Uterus (tissue), 3 donors: ENCODE measurements at regions not wholly inside any gene's neighbourhood (a gene's known extent, or its start where the extent isn't known, plus 50 kb on each side); places are given as distances from the start of the nearest gene placed in this dataset.

Experiments used
- DNase-seq, 2 donors: peaks; one replicate each; pipeline ENCODE4 v3.0.0-alpha.2; 2019 to 2020
- H3K27ac ChIP-seq, 2 donors: fragments of 200-600 bp; sonication (generic); 1 replicate in 1 of 2; 2 replicates in 1 of 2; pipeline ENCODE4 v1.5.1; 2016 to 2018
- H3K27me3 ChIP-seq, 2 donors: fragments of 200-600 bp; sonication (generic); one replicate each; pipeline ENCODE4 v1.5.1; 2018 to 2019; ENCODE audit warnings: control low read depth in 1 of 2
- H3K36me3 ChIP-seq, 2 donors: fragments of 200-600 bp; sonication (generic); one replicate each; pipeline ENCODE4 v1.5.1; 2019; ENCODE audit warnings: control low read depth in 1 of 2
- H3K4me1 ChIP-seq, 2 donors: fragments of 200-600 bp; sonication (generic); one replicate each; pipeline ENCODE4 v1.5.1; 2018 to 2019; ENCODE audit warnings: control low read depth in 1 of 2
- H3K4me3 ChIP-seq, 2 donors: fragments of 200-600 bp; sonication (generic); 1 replicate in 1 of 2; 2 replicates in 1 of 2; pipeline ENCODE4 v1.5.1; 2018 to 2019; ENCODE audit warnings: mild to moderate bottlenecking in 1 of 2
- H3K9me3 ChIP-seq, 2 donors: fragments of 200-600 bp; sonication (generic); one replicate each; pipeline ENCODE4 v1.5.1; 2019; ENCODE audit warnings: control low read depth in 1 of 2
- CTCF ChIP-seq, 4 experiments: fragments of 200-600 bp in 2 of 4; fragments of 450-650 bp in 2 of 4; sonication (generic) in 2 of 4; IDR thresholded peaks; one replicate each; pipeline ENCODE4 v1.5.1; 2016 to 2019; ENCODE audit warnings: antibody characterized with exemption in 4 of 4, mild to moderate bottlenecking in 2 of 4, moderate library complexity in 1 of 4
- POLR2A ChIP-seq, 2 donors: fragments of 450-650 bp; IDR thresholded peaks; one replicate each; pipeline ENCODE4 v1.6.1; 2016; ENCODE audit warnings: antibody characterized with exemption in 2 of 2, mild to moderate bottlenecking in 1 of 2, moderate library complexity in 1 of 2
- intact Hi-C: fragments of 100-400 bp; cut with DNase I; formaldehyde crosslinking; loops from one replicate; pipeline ENCODE4 v1.15.1; 2023; ENCODE audit warnings: low total_unique reads
- donor health status: DM: yes; HTN: yes; CAD: no.

GRCh38 chr1:101547357-101547756 lies 310.5 kb downstream of the S1PR1 start:
- H3K4me3 ChIP-seq: no peak overlapping the region
- DNase-seq: no peak
- no peak for TF ChIP-seq CTCF (IDR thresholded peaks at IDR 0.05)
- no peak for TF ChIP-seq POLR2A (IDR thresholded peaks at IDR 0.05)
- no peaks in the 10 kb centered on the region for H3K9me3 ChIP-seq
- no peaks in the 10 kb centered on the region for H3K27me3 ChIP-seq
- intact Hi-C loops: no loop called here
- no peak overlapping the region for H3K27ac ChIP-seq
- H3K36me3 ChIP-seq: no peaks in the 10 kb centered on the region
- no peaks in the 10 kb centered on the region for H3K4me1 ChIP-seq

- Histone ChIP-seq H3K27me3 (no peaks in the 10 kb centered on the region), H3K4me3 (no peak overlapping the region), H3K9me3 (no peaks in the 10 kb centered on the region), H3K4me1 (no peaks in the 10 kb centered on the region), H3K27ac (no peak overlapping the region), H3K36me3 (no peaks in the 10 kb centered on the region)
- no peak for DNase-seq
- intact Hi-C loops: no loop called here
- TF ChIP-seq POLR2A (IDR thresholded peaks at IDR 0.05) (no peak), CTCF (IDR thresholded peaks at IDR 0.05) (no peak)
Measured at GRCh38 chr1:101548376-101548775, 311.6 kb downstream of the S1PR1 start.

- no peaks in the 10 kb centered on the region for H3K27me3 ChIP-seq
- H3K27ac ChIP-seq: no peak overlapping the region
- H3K4me1 ChIP-seq: no peaks in the 10 kb centered on the region
- no peak for DNase-seq
- no peak for TF ChIP-seq POLR2A (IDR thresholded peaks at IDR 0.05)
- TF ChIP-seq CTCF (IDR thresholded peaks at IDR 0.05): no peak
- no peaks in the 10 kb centered on the region for H3K9me3 ChIP-seq
- intact Hi-C loops: no loop called here
- H3K4me3 ChIP-seq: no peak overlapping the region
- H3K36me3 ChIP-seq: no peaks in the 10 kb centered on the region
Measured at GRCh38 chr1:101550581-101550980, 313.8 kb downstream of the S1PR1 start.

- H3K4me3 ChIP-seq: no peak overlapping the region
- H3K27ac ChIP-seq: no peak overlapping the region
- TF ChIP-seq POLR2A (IDR thresholded peaks at IDR 0.05): no peak
- no peak for TF ChIP-seq CTCF (IDR thresholded peaks at IDR 0.05)
- peaks cover 0 to 4% of the 10 kb centered on the region in 2 donors for H3K9me3 ChIP-seq
- intact Hi-C loops: no loop called here
- no peak for DNase-seq
- no peaks in the 10 kb centered on the region for H3K36me3 ChIP-seq
- no peaks in the 10 kb centered on the region for H3K4me1 ChIP-seq
- H3K27me3 ChIP-seq: no peaks in the 10 kb centered on the region
Measured at GRCh38 chr1:101566883-101567538, 330.2 kb downstream of the S1PR1 start.

GRCh38 chr1:101567582-101568189 lies 330.9 kb downstream of the S1PR1 start:
- DNase-seq: no peak
- H3K4me1 ChIP-seq: no peaks in the 10 kb centered on the region
- TF ChIP-seq POLR2A (IDR thresholded peaks at IDR 0.05) (no peak), CTCF (IDR thresholded peaks at IDR 0.05) (peak in 3 of 4 experiments; percentile 23 to 37 (median 34))
- H3K27me3 ChIP-seq: no peaks in the 10 kb centered on the region
- H3K4me3 ChIP-seq: no peak overlapping the region
- no peaks in the 10 kb centered on the region for H3K36me3 ChIP-seq
- intact Hi-C loops: no loop called here
- peaks cover 0 to 4% of the 10 kb centered on the region in 2 donors for H3K9me3 ChIP-seq
- no peak overlapping the region for H3K27ac ChIP-seq
